Activated CD8-positive, alpha-beta memory T cell treated with anti-CD3 and anti-CD28 coated beads, Interleukin-2, amount 50 U/mL, for 1 hour (primary cell): ENCODE measurements at regions not wholly inside any gene's neighbourhood (a gene's known extent, or its start where the extent isn't known, plus 50 kb on each side); places are given as distances from the start of the nearest gene placed in this dataset.

Source experiments
- DNase-seq: peaks from one replicate; pipeline ENCODE4 v3.0.0-alpha.2; 2020; ENCODE audit errors: extremely low read depth

- no peak for DNase-seq
Observed at GRCh38 chr17:27242951-27243350, 51.0 kb upstream of the WSB1 start.

- no peak for DNase-seq
Observed at GRCh38 chr17:27244011-27244410, 49.9 kb upstream of the WSB1 start.
